ENCODE measurements at regions not wholly inside any gene's neighbourhood (a gene's known extent, or its start where the extent isn't known, plus 50 kb on each side); places are given as distances from the start of the nearest gene placed in this dataset.

- TF ChIP-seq CTCF (conservative IDR thresholded peaks at IDR 0.05; ENCODE audit: low read depth, low read length): no peak
- H3K4me3 ChIP-seq (IDR thresholded peaks at IDR 0.05; ENCODE audit: insufficient read depth, low read depth, low read length): no peak overlapping the region
- H3K27ac ChIP-seq: no peak overlapping the region
- H3K4me2 ChIP-seq: no peak overlapping the region
- H2AFZ ChIP-seq (ENCODE audit: low read depth): no peak overlapping the region
- H3K79me2 ChIP-seq (ENCODE audit: insufficient read depth, low read depth): no peaks in the 10 kb centered on the region
- H3K9ac ChIP-seq: no peak overlapping the region
- H3K4me1 ChIP-seq (ENCODE audit: low read depth, poor library complexity, severe bottlenecking): no peaks in the 10 kb centered on the region
- H4K20me1 ChIP-seq (ENCODE audit: insufficient read depth): no peaks in the 10 kb centered on the region
- no peaks in the 10 kb centered on the region; the same call in 1 of the 2 replicates for H3K36me3 ChIP-seq (ENCODE audit: insufficient read depth)
- no peaks in the 10 kb centered on the region for H3K27me3 ChIP-seq (ENCODE audit: insufficient read depth, low read depth)
Measured at GRCh38 chr12:60672949-60673348, 1077.1 kb downstream of the SLC16A7 start.

GRCh38 chr12:60684988-60685655 lies 1089.3 kb downstream of the SLC16A7 start:
- Histone ChIP-seq H4K20me1 (ENCODE audit: insufficient read depth) (no peaks in the 10 kb centered on the region), H3K36me3 (ENCODE audit: insufficient read depth) (no peaks in the 10 kb centered on the region), H3K27ac (no peak overlapping the region), H3K79me2 (ENCODE audit: insufficient read depth, low read depth) (no peaks in the 10 kb centered on the region), H3K4me1 (ENCODE audit: low read depth, poor library complexity, severe bottlenecking) (no peaks in the 10 kb centered on the region), H3K4me3 (IDR thresholded peaks at IDR 0.05; ENCODE audit: insufficient read depth, low read depth, low read length) (no peak overlapping the region), H2AFZ (ENCODE audit: low read depth) (no peak overlapping the region), H3K4me2 (no peak overlapping the region), H3K27me3 (ENCODE audit: insufficient read depth, low read depth) (no peaks in the 10 kb centered on the region), H3K9ac (no peak overlapping the region)
- TF ChIP-seq CTCF (conservative IDR thresholded peaks at IDR 0.05; ENCODE audit: low read depth, low read length): no peak

GRCh38 chr12:60689137-60689536 lies 1093.3 kb downstream of the SLC16A7 start:
- Histone ChIP-seq H3K79me2 (ENCODE audit: insufficient read depth, low read depth) (no peaks in the 10 kb centered on the region), H3K27me3 (ENCODE audit: insufficient read depth, low read depth) (no peaks in the 10 kb centered on the region), H4K20me1 (ENCODE audit: insufficient read depth) (no peaks in the 10 kb centered on the region), H3K9ac (no peak overlapping the region), H3K4me2 (no peak overlapping the region), H3K4me3 (IDR thresholded peaks at IDR 0.05; ENCODE audit: insufficient read depth, low read depth, low read length) (no peak overlapping the region), H3K36me3 (ENCODE audit: insufficient read depth) (no peaks in the 10 kb centered on the region), H3K27ac (no peak overlapping the region), H3K4me1 (ENCODE audit: low read depth, poor library complexity, severe bottlenecking) (no peaks in the 10 kb centered on the region), H2AFZ (ENCODE audit: low read depth) (no peak overlapping the region)
- 0 out of 2 replicates have a peak, but pooled peaks have one; percentile 21 for TF ChIP-seq CTCF (conservative IDR thresholded peaks at IDR 0.05; ENCODE audit: low read depth, low read length)

- H4K20me1 ChIP-seq (ENCODE audit: insufficient read depth): no peaks in the 10 kb centered on the region
- TF ChIP-seq CTCF (conservative IDR thresholded peaks at IDR 0.05; ENCODE audit: low read depth, low read length): no peak
- no peaks in the 10 kb centered on the region for H3K27me3 ChIP-seq (ENCODE audit: insufficient read depth, low read depth)
- H3K9ac ChIP-seq: no peak overlapping the region
- no peaks in the 10 kb centered on the region for H3K79me2 ChIP-seq (ENCODE audit: insufficient read depth, low read depth)
- no peaks in the 10 kb centered on the region for H3K36me3 ChIP-seq (ENCODE audit: insufficient read depth)
- no peak overlapping the region for H3K4me2 ChIP-seq
- H3K4me3 ChIP-seq (IDR thresholded peaks at IDR 0.05; ENCODE audit: insufficient read depth, low read depth, low read length): no peak overlapping the region
- H2AFZ ChIP-seq (ENCODE audit: low read depth): no peak overlapping the region
- H3K4me1 ChIP-seq (ENCODE audit: low read depth, poor library complexity, severe bottlenecking): no peaks in the 10 kb centered on the region
- no peak overlapping the region for H3K27ac ChIP-seq
Measured at GRCh38 chr12:60693019-60693626, 1097.3 kb downstream of the SLC16A7 start.
